22Rv1 (cell line): ENCODE measurements at regions not wholly inside any gene's neighbourhood (a gene's known extent, or its start where the extent isn't known, plus 50 kb on each side); places are given as distances from the start of the nearest gene placed in this dataset.
"Not testable (repeated sequence)": the region's sequence is repeated elsewhere in the genome, so short reads cannot be mapped to it uniquely, and the experiment has no call there.

Experiments used
- CTCF ChIP-seq: fragments of 450-650 bp; IDR thresholded peaks from 2 replicates; pipeline ENCODE4 v1.5.1; 2017; ENCODE audit warnings: mild to moderate bottlenecking
- ZFX ChIP-seq: fragments of 450-650 bp; IDR thresholded peaks from 2 replicates; pipeline ENCODE4 v1.6.1; 2017; ENCODE audit warnings: antibody characterized with exemption, borderline replicate concordance

GRCh38 chr9:95568735-95569134 is 52.0 kb upstream of the PTCH1 start:
- not testable (repeated sequence) for TF ChIP-seq CTCF, ZFX
